ENCODE measurements at regions not wholly inside any gene's neighbourhood (a gene's known extent, or its start where the extent isn't known, plus 50 kb on each side); places are given as distances from the start of the nearest gene placed in this dataset.

DNA sequence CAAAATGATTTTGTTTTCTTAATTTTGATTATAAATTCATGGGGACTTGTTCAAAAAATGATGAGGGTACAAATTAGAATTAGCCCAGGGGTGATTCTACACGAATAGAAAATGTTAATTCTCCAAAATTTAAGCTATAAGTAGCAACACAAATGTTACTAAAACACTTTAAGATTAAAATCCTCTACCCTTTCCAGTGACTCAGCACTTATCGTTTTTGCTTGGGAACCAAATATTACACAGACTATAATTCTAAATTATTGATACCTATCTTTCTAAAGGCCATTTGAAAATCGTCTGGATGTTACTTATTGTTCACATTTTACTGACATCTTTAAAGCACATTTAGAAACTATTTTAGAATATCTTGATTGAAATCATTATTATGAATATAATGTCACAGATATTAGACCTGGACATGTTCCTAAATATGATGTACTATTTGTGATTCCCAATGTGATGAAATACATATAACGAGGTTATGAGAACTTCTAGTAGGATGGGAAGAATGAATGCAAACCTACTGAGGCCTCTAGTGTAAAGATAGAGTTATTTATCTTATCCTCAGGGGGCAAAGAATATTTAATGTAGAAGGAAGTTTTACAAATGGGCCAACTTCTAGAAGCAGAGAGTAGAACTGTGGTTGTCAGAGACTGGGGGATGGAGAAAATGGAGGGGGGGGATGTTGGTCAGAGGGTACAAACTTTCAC, 132.0 kb upstream of the TP63 start:
- TF ChIP-seq ZFP41 (tag by site-specific recombination; IDR thresholded peaks at IDR 0.05; ENCODE audit: borderline replicate concordance), result no peak
- no peak for TF ChIP-seq FEZF1 (tag by site-specific recombination; IDR thresholded peaks at IDR 0.05)
- TF ChIP-seq, protein P1, sequence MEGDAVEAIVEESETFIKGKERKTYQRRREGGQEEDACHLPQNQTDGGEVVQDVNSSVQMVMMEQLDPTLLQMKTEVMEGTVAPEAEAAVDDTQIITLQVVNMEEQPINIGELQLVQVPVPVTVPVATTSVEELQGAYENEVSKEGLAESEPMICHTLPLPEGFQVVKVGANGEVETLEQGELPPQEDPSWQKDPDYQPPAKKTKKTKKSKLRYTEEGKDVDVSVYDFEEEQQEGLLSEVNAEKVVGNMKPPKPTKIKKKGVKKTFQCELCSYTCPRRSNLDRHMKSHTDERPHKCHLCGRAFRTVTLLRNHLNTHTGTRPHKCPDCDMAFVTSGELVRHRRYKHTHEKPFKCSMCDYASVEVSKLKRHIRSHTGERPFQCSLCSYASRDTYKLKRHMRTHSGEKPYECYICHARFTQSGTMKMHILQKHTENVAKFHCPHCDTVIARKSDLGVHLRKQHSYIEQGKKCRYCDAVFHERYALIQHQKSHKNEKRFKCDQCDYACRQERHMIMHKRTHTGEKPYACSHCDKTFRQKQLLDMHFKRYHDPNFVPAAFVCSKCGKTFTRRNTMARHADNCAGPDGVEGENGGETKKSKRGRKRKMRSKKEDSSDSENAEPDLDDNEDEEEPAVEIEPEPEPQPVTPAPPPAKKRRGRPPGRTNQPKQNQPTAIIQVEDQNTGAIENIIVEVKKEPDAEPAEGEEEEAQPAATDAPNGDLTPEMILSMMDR (tag by site-specific recombination; IDR thresholded peaks at IDR 0.05), result no peak
- TF ChIP-seq ZNF549 (tag by site-specific recombination; IDR thresholded peaks at IDR 0.05), result no peak
- TF ChIP-seq ZNF596 (tag by site-specific recombination; IDR thresholded peaks at IDR 0.05), result no peak
- no peak for TF ChIP-seq ZNF76 (tag by site-specific recombination; IDR thresholded peaks at IDR 0.05; ENCODE audit: borderline replicate concordance, low read depth)
- no peak for TF ChIP-seq ZNF837 (tag by site-specific recombination; IDR thresholded peaks at IDR 0.05)
- TF ChIP-seq, protein P2, sequence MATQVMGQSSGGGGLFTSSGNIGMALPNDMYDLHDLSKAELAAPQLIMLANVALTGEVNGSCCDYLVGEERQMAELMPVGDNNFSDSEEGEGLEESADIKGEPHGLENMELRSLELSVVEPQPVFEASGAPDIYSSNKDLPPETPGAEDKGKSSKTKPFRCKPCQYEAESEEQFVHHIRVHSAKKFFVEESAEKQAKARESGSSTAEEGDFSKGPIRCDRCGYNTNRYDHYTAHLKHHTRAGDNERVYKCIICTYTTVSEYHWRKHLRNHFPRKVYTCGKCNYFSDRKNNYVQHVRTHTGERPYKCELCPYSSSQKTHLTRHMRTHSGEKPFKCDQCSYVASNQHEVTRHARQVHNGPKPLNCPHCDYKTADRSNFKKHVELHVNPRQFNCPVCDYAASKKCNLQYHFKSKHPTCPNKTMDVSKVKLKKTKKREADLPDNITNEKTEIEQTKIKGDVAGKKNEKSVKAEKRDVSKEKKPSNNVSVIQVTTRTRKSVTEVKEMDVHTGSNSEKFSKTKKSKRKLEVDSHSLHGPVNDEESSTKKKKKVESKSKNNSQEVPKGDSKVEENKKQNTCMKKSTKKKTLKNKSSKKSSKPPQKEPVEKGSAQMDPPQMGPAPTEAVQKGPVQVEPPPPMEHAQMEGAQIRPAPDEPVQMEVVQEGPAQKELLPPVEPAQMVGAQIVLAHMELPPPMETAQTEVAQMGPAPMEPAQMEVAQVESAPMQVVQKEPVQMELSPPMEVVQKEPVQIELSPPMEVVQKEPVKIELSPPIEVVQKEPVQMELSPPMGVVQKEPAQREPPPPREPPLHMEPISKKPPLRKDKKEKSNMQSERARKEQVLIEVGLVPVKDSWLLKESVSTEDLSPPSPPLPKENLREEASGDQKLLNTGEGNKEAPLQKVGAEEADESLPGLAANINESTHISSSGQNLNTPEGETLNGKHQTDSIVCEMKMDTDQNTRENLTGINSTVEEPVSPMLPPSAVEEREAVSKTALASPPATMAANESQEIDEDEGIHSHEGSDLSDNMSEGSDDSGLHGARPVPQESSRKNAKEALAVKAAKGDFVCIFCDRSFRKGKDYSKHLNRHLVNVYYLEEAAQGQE (tag by site-specific recombination; IDR thresholded peaks at IDR 0.05), result no peak
- no peak for TF ChIP-seq ZNF48 (tag by site-specific recombination; IDR thresholded peaks at IDR 0.05)
- no peak for TF ChIP-seq ZNF777 (tag by site-specific recombination; IDR thresholded peaks at IDR 0.05; ENCODE audit: borderline replicate concordance)
- no peak for TF ChIP-seq ZNF510 (tag by site-specific recombination; IDR thresholded peaks at IDR 0.05; ENCODE audit: insufficient replicate concordance)
- TF ChIP-seq, protein P3, sequence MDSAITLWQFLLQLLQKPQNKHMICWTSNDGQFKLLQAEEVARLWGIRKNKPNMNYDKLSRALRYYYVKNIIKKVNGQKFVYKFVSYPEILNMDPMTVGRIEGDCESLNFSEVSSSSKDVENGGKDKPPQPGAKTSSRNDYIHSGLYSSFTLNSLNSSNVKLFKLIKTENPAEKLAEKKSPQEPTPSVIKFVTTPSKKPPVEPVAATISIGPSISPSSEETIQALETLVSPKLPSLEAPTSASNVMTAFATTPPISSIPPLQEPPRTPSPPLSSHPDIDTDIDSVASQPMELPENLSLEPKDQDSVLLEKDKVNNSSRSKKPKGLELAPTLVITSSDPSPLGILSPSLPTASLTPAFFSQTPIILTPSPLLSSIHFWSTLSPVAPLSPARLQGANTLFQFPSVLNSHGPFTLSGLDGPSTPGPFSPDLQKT (IDR thresholded peaks at IDR 0.05; ENCODE audit: borderline replicate concordance, low read depth, low read length), result no peak

Data from HEK293 (cell line).